DOHH2 (cell line): ENCODE measurements at regions not wholly inside any gene's neighbourhood (a gene's known extent, or its start where the extent isn't known, plus 50 kb on each side); places are given as distances from the start of the nearest gene placed in this dataset.

Experiments
- H3F3A ChIP-seq: fragments of 200-600 bp; sonication (generic), shearing (Covaris generic); 2 replicates; pipeline ENCODE4 v1.6.0; 2016; ENCODE audit warnings: antibody characterized with exemption, mild to moderate bottlenecking; ENCODE audit not compliant: control insufficient read depth, insufficient read depth
- H3K27ac ChIP-seq: fragments of 200-600 bp; sonication (generic); 2 replicates; pipeline ENCODE4 v1.5.1; 2014; ENCODE audit warnings: low read depth, mild to moderate bottlenecking, low read length, moderate library complexity
- H3K27me3 ChIP-seq: fragments of 200-600 bp; sonication (generic); 2 replicates; pipeline ENCODE4 v1.6.1; 2014; ENCODE audit warnings: mild to moderate bottlenecking, low read length, mixed read lengths; ENCODE audit not compliant: control insufficient read depth
- H3K36me3 ChIP-seq: fragments of 200-600 bp; sonication (generic); 2 replicates; pipeline ENCODE4 v1.6.1; 2014; ENCODE audit warnings: mild to moderate bottlenecking, low read length, moderate library complexity, mixed read lengths; ENCODE audit not compliant: control insufficient read depth
- H3K4me1 ChIP-seq: fragments of 200-600 bp; sonication (generic); 2 replicates; pipeline ENCODE4 v1.6.1; 2014; ENCODE audit warnings: mild to moderate bottlenecking, low read length, mixed read lengths; ENCODE audit not compliant: control insufficient read depth
- H3K4me2 ChIP-seq: fragments of 200-600 bp; sonication (generic); 2 replicates; pipeline ENCODE4 v1.6.0; 2014; ENCODE audit warnings: mild to moderate bottlenecking, low read length, moderate library complexity
- H3K4me3 ChIP-seq: fragments of 200-600 bp; sonication (generic); 2 replicates; pipeline ENCODE4 v1.5.1; 2014; ENCODE audit warnings: mild to moderate bottlenecking, low read length, mixed read lengths
- H3K79me2 ChIP-seq: fragments of 200-600 bp; sonication (generic); 2 replicates; pipeline ENCODE4 v1.6.1; 2014; ENCODE audit warnings: mild to moderate bottlenecking, low read length, mixed read lengths; ENCODE audit not compliant: control insufficient read depth
- H3K9me2 ChIP-seq: fragments of 200-600 bp; sonication (generic); replicated peaks from 2 replicates; pipeline ENCODE4 v1.6.1; 2014; ENCODE audit warnings: mild to moderate bottlenecking, low read length, mixed read lengths; ENCODE audit not compliant: control insufficient read depth
- H3K9me3 ChIP-seq: fragments of 200-600 bp; sonication (generic); 2 replicates; pipeline ENCODE4 v1.6.1; 2014; ENCODE audit warnings: antibody characterized with exemption, low read length, mixed read lengths; ENCODE audit not compliant: control insufficient read depth, insufficient read depth
- H4K20me1 ChIP-seq: fragments of 200-600 bp; sonication (generic); 2 replicates; pipeline ENCODE4 v1.6.0; 2014; ENCODE audit warnings: low read depth, mild to moderate bottlenecking, antibody characterized with exemption, low read length, moderate library complexity; ENCODE audit not compliant: control insufficient read depth, insufficient read depth
- CTCF ChIP-seq: fragments of 200-600 bp; sonication (generic); IDR thresholded peaks from one replicate; pipeline ENCODE4 v1.5.1; 2014; ENCODE audit warnings: antibody characterized with exemption, mild to moderate bottlenecking, low read depth, low read length; ENCODE audit not compliant: poor library complexity, severe bottlenecking
- EZH2phosphoT487 ChIP-seq: fragments of 200-600 bp; sonication (generic); IDR thresholded peaks from 2 replicates; pipeline ENCODE4 v1.6.1; 2017; ENCODE audit warnings: borderline replicate concordance, mild to moderate bottlenecking, antibody characterized with exemption, low read length, moderate library complexity, mixed read lengths

GRCh38 chr5:164439799-164440198, 934.4 kb downstream of the MAT2B start:
- Histone ChIP-seq H3K27ac (no peak overlapping the region), H3K4me3 (no peak overlapping the region), H4K20me1 (no peaks in the 10 kb centered on the region), H3K9me3 (no peaks in the 10 kb centered on the region), H3K36me3 (no peaks in the 10 kb centered on the region), H3K4me2 (no peak overlapping the region), H3K27me3 (no peaks in the 10 kb centered on the region), H3F3A (no peaks in the 10 kb centered on the region), H3K4me1 (no peaks in the 10 kb centered on the region), H3K9me2 (no peaks in the 10 kb centered on the region), H3K79me2 (no peaks in the 10 kb centered on the region)
- TF ChIP-seq EZH2phosphoT487: no peak
- TF ChIP-seq CTCF: no peak

GRCh38 chr5:164449460-164449859, 944.0 kb downstream of the MAT2B start:
- H3K4me3 ChIP-seq: no peak overlapping the region
- H3K4me1 ChIP-seq: no peaks in the 10 kb centered on the region
- no peaks in the 10 kb centered on the region for H3K36me3 ChIP-seq
- no peaks in the 10 kb centered on the region; the same call in 1 of the 2 replicates for H3K9me3 ChIP-seq
- no peaks in the 10 kb centered on the region for H3F3A ChIP-seq
- H3K79me2 ChIP-seq: no peaks in the 10 kb centered on the region
- no peaks in the 10 kb centered on the region for H4K20me1 ChIP-seq
- no peaks in the 10 kb centered on the region for H3K9me2 ChIP-seq
- no peak for TF ChIP-seq CTCF
- no peak for TF ChIP-seq EZH2phosphoT487
- H3K27ac ChIP-seq: no peak overlapping the region
- no peaks in the 10 kb centered on the region for H3K27me3 ChIP-seq
- no peak overlapping the region for H3K4me2 ChIP-seq

GRCh38 chr5:164466033-164466432, 960.6 kb downstream of the MAT2B start:
- Histone ChIP-seq H3K9me3 (no peaks in the 10 kb centered on the region), H4K20me1 (no peaks in the 10 kb centered on the region), H3K27me3 (no peaks in the 10 kb centered on the region), H3K79me2 (no peaks in the 10 kb centered on the region), H3K4me2 (no peak overlapping the region), H3K9me2 (no peaks in the 10 kb centered on the region), H3K4me1 (no peaks in the 10 kb centered on the region), H3K4me3 (no peak overlapping the region), H3F3A (no peaks in the 10 kb centered on the region), H3K27ac (no peak overlapping the region), H3K36me3 (no peaks in the 10 kb centered on the region)
- TF ChIP-seq EZH2phosphoT487: no peak
- TF ChIP-seq CTCF: no peak

GRCh38 chr5:164470312-164470711, 964.9 kb downstream of the MAT2B start:
- Histone ChIP-seq H3K4me1 (no peaks in the 10 kb centered on the region), H3K27ac (no peak overlapping the region), H3K9me3 (no peaks in the 10 kb centered on the region), H3K27me3 (no peaks in the 10 kb centered on the region), H3K4me2 (no peak overlapping the region), H3K9me2 (no peaks in the 10 kb centered on the region), H3K36me3 (no peaks in the 10 kb centered on the region), H4K20me1 (no peaks in the 10 kb centered on the region), H3F3A (no peaks in the 10 kb centered on the region), H3K79me2 (no peaks in the 10 kb centered on the region), H3K4me3 (no peak overlapping the region)
- TF ChIP-seq EZH2phosphoT487 (no peak), CTCF (no peak)
